Esophagus squamous epithelium (tissue), 4 donors: ENCODE measurements at regions not wholly inside any gene's neighbourhood (a gene's known extent, or its start where the extent isn't known, plus 50 kb on each side); places are given as distances from the start of the nearest gene placed in this dataset.

Experiments used
- CTCF ChIP-seq, 6 experiments: fragments of 450-650 bp in 4 of 6; fragments of 200-600 bp in 2 of 6; sonication (generic) in 2 of 6; IDR thresholded peaks; one replicate each; pipeline ENCODE4 v1.5.1; 2016 to 2019; ENCODE audit warnings: antibody characterized with exemption in 6 of 6, mild to moderate bottlenecking in 4 of 6, moderate library complexity in 4 of 6
- POLR2A ChIP-seq, 4 donors: fragments of 450-650 bp; IDR thresholded peaks; one replicate each; pipeline ENCODE4 v1.6.1; 2017; ENCODE audit warnings: antibody characterized with exemption in 4 of 4, mild to moderate bottlenecking in 4 of 4, moderate library complexity in 3 of 4

GRCh38 chr10:52679117-52679516 is 93.5 kb downstream of the MBL2 start:
- TF ChIP-seq POLR2A (IDR thresholded peaks at IDR 0.05) (no peak), CTCF (IDR thresholded peaks at IDR 0.05) (no peak)
